Mesothelial cell of epicardium (in vitro differentiated cells): ENCODE measurements at regions not wholly inside any gene's neighbourhood (a gene's known extent, or its start where the extent isn't known, plus 50 kb on each side); places are given as distances from the start of the nearest gene placed in this dataset.

Experiments
- DNase-seq, 2 experiments: peaks; one replicate each; pipeline ENCODE4 v3.0.0; 2021; ENCODE audit warnings: low spot score in 2 of 2; ENCODE audit not compliant: unreplicated experiment in 2 of 2
- H3K27ac Mint-ChIP-seq: 2 replicates; pipeline ENCODE4 v1.8.0; 2021; ENCODE audit warnings: mixed read lengths
- H3K27me3 Mint-ChIP-seq: 2 replicates; pipeline ENCODE4 v1.8.0; 2021; ENCODE audit warnings: low read depth, mixed read lengths
- H3K36me3 Mint-ChIP-seq: 2 replicates; pipeline ENCODE4 v1.8.0; 2021; ENCODE audit warnings: mixed read lengths
- H3K4me1 Mint-ChIP-seq: 2 replicates; pipeline ENCODE4 v1.8.0; 2021; ENCODE audit warnings: mixed read lengths
- H3K4me3 Mint-ChIP-seq: 2 replicates; pipeline ENCODE4 v1.8.0; 2021; ENCODE audit warnings: mild to moderate bottlenecking, moderate library complexity, mixed read lengths
- H3K9me3 Mint-ChIP-seq: 2 replicates; pipeline ENCODE4 v1.8.0; 2021; ENCODE audit warnings: mixed read lengths
- TF ChIP-seq, protein P1 (sequence below): fragments of 200-600 bp; sonication (generic); IDR thresholded peaks from one replicate; pipeline ENCODE4 v1.5.0; 2021; ENCODE audit warnings: antibody characterized with exemption; ENCODE audit not compliant: unreplicated experiment

- DNase-seq = no peak
- TF ChIP-seq, protein P1, sequence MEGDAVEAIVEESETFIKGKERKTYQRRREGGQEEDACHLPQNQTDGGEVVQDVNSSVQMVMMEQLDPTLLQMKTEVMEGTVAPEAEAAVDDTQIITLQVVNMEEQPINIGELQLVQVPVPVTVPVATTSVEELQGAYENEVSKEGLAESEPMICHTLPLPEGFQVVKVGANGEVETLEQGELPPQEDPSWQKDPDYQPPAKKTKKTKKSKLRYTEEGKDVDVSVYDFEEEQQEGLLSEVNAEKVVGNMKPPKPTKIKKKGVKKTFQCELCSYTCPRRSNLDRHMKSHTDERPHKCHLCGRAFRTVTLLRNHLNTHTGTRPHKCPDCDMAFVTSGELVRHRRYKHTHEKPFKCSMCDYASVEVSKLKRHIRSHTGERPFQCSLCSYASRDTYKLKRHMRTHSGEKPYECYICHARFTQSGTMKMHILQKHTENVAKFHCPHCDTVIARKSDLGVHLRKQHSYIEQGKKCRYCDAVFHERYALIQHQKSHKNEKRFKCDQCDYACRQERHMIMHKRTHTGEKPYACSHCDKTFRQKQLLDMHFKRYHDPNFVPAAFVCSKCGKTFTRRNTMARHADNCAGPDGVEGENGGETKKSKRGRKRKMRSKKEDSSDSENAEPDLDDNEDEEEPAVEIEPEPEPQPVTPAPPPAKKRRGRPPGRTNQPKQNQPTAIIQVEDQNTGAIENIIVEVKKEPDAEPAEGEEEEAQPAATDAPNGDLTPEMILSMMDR = no peak
- H3K4me3 Mint-ChIP-seq = no peak overlapping the region
- no peaks in the 10 kb centered on the region for H3K36me3 Mint-ChIP-seq
- H3K27ac Mint-ChIP-seq = no peak overlapping the region
- no peaks in the 10 kb centered on the region for H3K9me3 Mint-ChIP-seq
- peaks cover 22% of the 10 kb centered on the region for H3K4me1 Mint-ChIP-seq
- peaks cover 3% of the 10 kb centered on the region for H3K27me3 Mint-ChIP-seq
Measured at GRCh38 chr16:85261204-85261603, 148.9 kb upstream of the CIBAR2 start.

GRCh38 chr16:85261657-85262557, 149.6 kb upstream of the CIBAR2 start:
- H3K27ac Mint-ChIP-seq = no peak overlapping the region
- TF ChIP-seq, protein P1 = no peak

GRCh38 chr16:85262558-85263238, 150.4 kb upstream of the CIBAR2 start:
- DNase-seq = no peak
- peaks cover 22% of the 10 kb centered on the region for H3K4me1 Mint-ChIP-seq
- peaks cover 3% of the 10 kb centered on the region for H3K27me3 Mint-ChIP-seq
- H3K27ac Mint-ChIP-seq = no peak overlapping the region
- TF ChIP-seq, protein P1 = no peak
- no peaks in the 10 kb centered on the region for H3K9me3 Mint-ChIP-seq
- no peaks in the 10 kb centered on the region for H3K36me3 Mint-ChIP-seq
- H3K4me3 Mint-ChIP-seq = no peak overlapping the region

More at GRCh38 chr16:85261657-85262557, 149.6 kb upstream of the CIBAR2 start:
- DNase-seq = no peak
- H3K4me3 Mint-ChIP-seq = no peak overlapping the region
- H3K27me3 Mint-ChIP-seq = peaks cover 3% of the 10 kb centered on the region
- no peaks in the 10 kb centered on the region for H3K9me3 Mint-ChIP-seq
- H3K4me1 Mint-ChIP-seq = peaks cover 22% of the 10 kb centered on the region
- no peaks in the 10 kb centered on the region for H3K36me3 Mint-ChIP-seq

- Mint-ChIP-seq H3K27me3 (peaks cover 3% of the 10 kb centered on the region), H3K9me3 (no peaks in the 10 kb centered on the region), H3K4me3 (no peak overlapping the region), H3K27ac (no peak overlapping the region), H3K4me1 (peaks cover 22% of the 10 kb centered on the region), H3K36me3 (no peaks in the 10 kb centered on the region)
- TF ChIP-seq, protein P1 = no peak
- DNase-seq = no peak
Measured at GRCh38 chr16:85263239-85263585, 150.9 kb upstream of the CIBAR2 start.

DNA sequence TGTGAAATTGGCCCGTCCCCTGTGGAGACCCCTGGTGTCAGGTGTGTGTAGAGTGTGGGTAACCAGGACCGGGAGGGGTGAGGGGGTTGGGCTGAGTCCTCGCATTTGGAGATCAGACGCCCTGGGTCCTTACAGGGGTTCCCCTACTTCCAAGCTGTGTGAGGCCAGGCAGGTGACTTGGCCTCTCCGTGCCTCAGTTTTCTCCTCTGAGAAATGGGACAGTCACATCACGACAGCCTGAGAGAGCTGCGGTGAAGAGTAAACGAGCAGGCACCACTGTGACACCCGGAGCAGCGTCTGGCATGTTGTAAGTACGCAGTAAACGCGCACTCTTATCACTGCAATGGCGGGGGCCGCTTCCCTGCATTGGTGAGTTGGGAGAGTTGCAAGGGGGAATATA, 152.5 kb upstream of the CIBAR2 start:
- Mint-ChIP-seq H3K9me3 (no peaks in the 10 kb centered on the region), H3K27me3 (peaks cover 3% of the 10 kb centered on the region), H3K4me1 (peaks cover 16% of the 10 kb centered on the region), H3K4me3 (no peak overlapping the region), H3K36me3 (no peaks in the 10 kb centered on the region), H3K27ac (no peak overlapping the region)
- DNase-seq = no peak
- TF ChIP-seq, protein P1 = no peak
